Right lobe of liver (tissue), 6 donors: ENCODE measurements at regions not wholly inside any gene's neighbourhood (a gene's known extent, or its start where the extent isn't known, plus 50 kb on each side); places are given as distances from the start of the nearest gene placed in this dataset.
"Not testable (repeated sequence)": the region's sequence is repeated elsewhere in the genome, so short reads cannot be mapped to it uniquely, and the experiment has no call there.

Experiments
- ATAC-seq, 4 donors: fragments of 200-7000 bp; cut with Tn5 transposase; one replicate each; pipeline ENCODE4 v1.9.1; 2020; ENCODE audit warnings: mild to moderate bottlenecking in 4 of 4, moderate library complexity in 4 of 4
- DNase-seq, 3 donors: peaks; one replicate each; pipeline ENCODE4 v3.0.0-alpha.2; 2020
- H3K27ac ChIP-seq, 3 donors: fragments of 200-600 bp; one replicate each; pipeline ENCODE4 v1.8.0; 2022
- H3K27me3 ChIP-seq, 2 donors: fragments of 200-600 bp; one replicate each; pipeline ENCODE4 v1.8.0; 2022
- H3K36me3 ChIP-seq, 4 donors: fragments of 200-600 bp; sonication (generic) in 1 of 4; one replicate each; pipeline versions ENCODE4 v1.5.1 to v1.8.0; 2017 to 2022; ENCODE audit warnings: control low read depth in 1 of 4
- H3K4me1 ChIP-seq, 4 donors: fragments of 200-600 bp; sonication (generic) in 1 of 4; one replicate each; pipeline versions ENCODE4 v1.5.1 to v1.8.0; 2017 to 2022; ENCODE audit warnings: control low read depth in 1 of 4
- H3K4me3 ChIP-seq, 3 donors: fragments of 200-600 bp; one replicate each; pipeline ENCODE4 v1.8.0; 2022
- H3K9me3 ChIP-seq, 4 donors: fragments of 200-600 bp; sonication (generic) in 1 of 4; one replicate each; pipeline versions ENCODE4 v1.5.1 to v1.8.0; 2017 to 2022; ENCODE audit warnings: control low read depth in 1 of 4
- POLR2A ChIP-seq: fragments of 450-650 bp; IDR thresholded peaks from one replicate; pipeline ENCODE4 v1.6.1; 2017; ENCODE audit warnings: antibody characterized with exemption, mild to moderate bottlenecking
- WGBS: methylation state at CpG from one replicate; pipeline ENCODE4 v1.1.6; 2018; ENCODE audit warnings: low coverage, low lambda C conversion rate; ENCODE audit not compliant: insufficient coverage; ENCODE audit errors: missing lambda C conversion rate; 5-methylcytosine and 5-hydroxymethylcytosine counted together
- intact Hi-C, 2 donors: fragments of 100-400 bp; cut with DNase I; formaldehyde crosslinking; loops; one replicate each; pipeline versions ENCODE4 v1.11.2 to v1.14.1; 2022
- TF ChIP-seq, protein P1 (sequence below), 4 donors: fragments of 200-600 bp in 3 of 4; fragments of 450-650 bp in 1 of 4; IDR thresholded peaks; one replicate each; pipeline versions ENCODE4 v1.5.1 to v1.8.0; 2016 to 2022; ENCODE audit warnings: antibody characterized with exemption in 4 of 4, mild to moderate bottlenecking in 2 of 4
- donor health status: DM: no; HTN: yes; CAD: no.
- donor health status: DM: no; HTN: no; CAD: no.
- donor health status: DM: no; HTN: no; CAD: no.
- donor health status: DM: no; HTN: yes; CAD: no.
- donor health status: DM: no; HTN: yes; CAD: no.

DNA sequence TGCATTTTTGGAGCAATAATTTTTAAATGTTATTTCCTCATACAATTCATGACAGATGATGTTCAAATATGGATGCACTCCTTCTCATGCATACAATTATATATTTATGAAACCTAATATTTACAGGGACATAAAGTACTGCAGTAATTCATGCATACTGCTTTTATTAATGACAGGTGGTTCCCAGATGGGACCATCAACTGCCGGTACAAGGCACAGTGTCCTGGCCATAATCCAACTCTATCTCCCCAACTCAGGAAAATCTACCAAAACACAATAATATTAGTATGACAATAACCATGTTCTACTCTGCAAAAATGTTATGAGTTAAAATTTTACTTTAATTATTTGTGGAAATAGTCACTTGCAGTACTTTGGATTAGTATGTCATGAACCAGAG, 77.8 kb downstream of the VIP start:
- ATAC-seq (no peak), DNase-seq (no peak)
- Histone ChIP-seq H3K4me1 (no peaks in the 10 kb centered on the region), H3K4me3 (no peak overlapping the region), H3K27ac (no peak overlapping the region), H3K36me3 (no peaks in the 10 kb centered on the region), H3K9me3 (no peaks in the 10 kb centered on the region), H3K27me3 (no peaks in the 10 kb centered on the region)
- TF ChIP-seq POLR2A = no peak
- TF ChIP-seq, protein P1, sequence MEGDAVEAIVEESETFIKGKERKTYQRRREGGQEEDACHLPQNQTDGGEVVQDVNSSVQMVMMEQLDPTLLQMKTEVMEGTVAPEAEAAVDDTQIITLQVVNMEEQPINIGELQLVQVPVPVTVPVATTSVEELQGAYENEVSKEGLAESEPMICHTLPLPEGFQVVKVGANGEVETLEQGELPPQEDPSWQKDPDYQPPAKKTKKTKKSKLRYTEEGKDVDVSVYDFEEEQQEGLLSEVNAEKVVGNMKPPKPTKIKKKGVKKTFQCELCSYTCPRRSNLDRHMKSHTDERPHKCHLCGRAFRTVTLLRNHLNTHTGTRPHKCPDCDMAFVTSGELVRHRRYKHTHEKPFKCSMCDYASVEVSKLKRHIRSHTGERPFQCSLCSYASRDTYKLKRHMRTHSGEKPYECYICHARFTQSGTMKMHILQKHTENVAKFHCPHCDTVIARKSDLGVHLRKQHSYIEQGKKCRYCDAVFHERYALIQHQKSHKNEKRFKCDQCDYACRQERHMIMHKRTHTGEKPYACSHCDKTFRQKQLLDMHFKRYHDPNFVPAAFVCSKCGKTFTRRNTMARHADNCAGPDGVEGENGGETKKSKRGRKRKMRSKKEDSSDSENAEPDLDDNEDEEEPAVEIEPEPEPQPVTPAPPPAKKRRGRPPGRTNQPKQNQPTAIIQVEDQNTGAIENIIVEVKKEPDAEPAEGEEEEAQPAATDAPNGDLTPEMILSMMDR (IDR thresholded peaks at IDR 0.05) = no peak
- 69% methylated on average over 1 of the region's 1 CpG for WGBS
- intact Hi-C loops = no loop called here

DNA sequence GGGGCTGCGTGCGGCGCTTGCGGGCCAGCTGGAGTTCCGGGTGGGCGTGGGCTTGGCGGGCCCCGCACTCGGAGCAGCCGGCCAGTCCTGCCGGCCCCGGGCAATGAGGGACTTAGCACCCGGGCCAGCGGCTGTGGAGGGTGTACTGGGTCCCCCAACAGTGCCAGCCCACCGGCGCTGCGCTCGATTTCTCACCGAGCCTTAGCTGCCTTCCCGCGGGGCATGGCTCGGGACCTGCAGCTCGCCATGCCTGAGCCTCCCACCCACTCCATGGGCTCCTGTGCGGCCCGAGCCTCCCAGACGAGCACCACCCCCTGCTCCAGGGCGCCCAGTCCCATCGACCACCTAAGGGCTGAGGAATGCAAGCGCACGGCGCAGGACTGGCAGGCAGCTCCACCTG, 83.8 kb downstream of the VIP start:
- ATAC-seq, H3K4me1 ChIP-seq, DNase-seq, H3K9me3 ChIP-seq, H3K27me3 ChIP-seq, H3K36me3 ChIP-seq, intact Hi-C loops, H3K4me3 ChIP-seq, H3K27ac ChIP-seq: not testable (repeated sequence)
- WGBS = no CpG with 5 or more reads among the region's 31 CpGs

DNA sequence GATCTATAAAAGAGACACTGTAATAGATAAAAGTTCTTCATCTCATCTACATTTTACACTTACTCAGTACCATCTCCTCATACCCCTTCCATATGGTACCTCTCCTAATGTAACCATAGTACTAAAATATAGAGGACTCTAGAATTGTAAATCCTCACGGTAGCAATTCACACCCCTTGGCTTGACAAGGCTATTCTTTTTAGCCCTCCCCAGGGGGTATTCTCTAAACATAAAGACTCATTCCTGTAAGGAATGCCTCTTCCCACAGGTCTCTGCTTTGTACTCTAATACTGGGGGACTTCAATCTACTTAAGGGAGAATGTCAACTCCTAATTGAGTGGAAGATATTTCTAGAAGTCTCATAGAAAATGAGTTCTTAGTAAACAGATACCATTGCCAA, 85.9 kb downstream of the VIP start:
- TF ChIP-seq, protein P1 (IDR thresholded peaks at IDR 0.05) = no peak
- no peak for TF ChIP-seq POLR2A
- no peak for ATAC-seq
- H3K4me3 ChIP-seq = no peak overlapping the region

DNA sequence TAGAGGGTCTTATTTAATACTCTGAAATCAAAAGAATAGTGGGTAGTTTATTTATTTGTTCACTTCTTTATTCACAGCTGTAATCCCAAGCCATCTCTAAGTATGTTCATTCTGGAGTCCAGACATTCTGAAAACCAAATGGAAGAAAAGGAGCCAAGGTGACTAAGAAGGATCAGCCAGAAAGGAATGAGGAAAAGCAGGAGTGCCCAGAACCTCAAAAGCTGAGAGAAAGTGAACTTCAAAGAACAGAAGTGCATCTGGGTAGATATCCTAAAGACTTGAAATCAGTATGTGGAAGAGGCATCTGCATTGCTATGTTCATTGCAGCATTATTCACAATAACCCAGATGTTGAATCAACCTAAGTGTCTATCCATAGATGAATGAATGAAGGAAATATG, 94.8 kb downstream of the VIP start:
- ATAC-seq = no peak
- Histone ChIP-seq H3K27me3 (no peaks in the 10 kb centered on the region), H3K4me3 (no peak overlapping the region), H3K27ac (no peak overlapping the region), H3K4me1 (no peaks in the 10 kb centered on the region), H3K9me3 (no peaks in the 10 kb centered on the region), H3K36me3 (no peaks in the 10 kb centered on the region)
- TF ChIP-seq, protein P1 (IDR thresholded peaks at IDR 0.05) = no peak
- no peak for TF ChIP-seq POLR2A
- intact Hi-C loops = no loop called here
- DNase-seq = no peak

More for the DNA sequence above, 85.9 kb downstream of the VIP start:
- Histone ChIP-seq H3K4me1 (no peaks in the 10 kb centered on the region), H3K9me3 (no peaks in the 10 kb centered on the region), H3K36me3 (no peaks in the 10 kb centered on the region), H3K27me3 (no peaks in the 10 kb centered on the region), H3K27ac (no peak overlapping the region)
- 7% methylated on average over 1 of the region's 1 CpG for WGBS
- intact Hi-C loops = no loop called here
- no peak for DNase-seq

DNA sequence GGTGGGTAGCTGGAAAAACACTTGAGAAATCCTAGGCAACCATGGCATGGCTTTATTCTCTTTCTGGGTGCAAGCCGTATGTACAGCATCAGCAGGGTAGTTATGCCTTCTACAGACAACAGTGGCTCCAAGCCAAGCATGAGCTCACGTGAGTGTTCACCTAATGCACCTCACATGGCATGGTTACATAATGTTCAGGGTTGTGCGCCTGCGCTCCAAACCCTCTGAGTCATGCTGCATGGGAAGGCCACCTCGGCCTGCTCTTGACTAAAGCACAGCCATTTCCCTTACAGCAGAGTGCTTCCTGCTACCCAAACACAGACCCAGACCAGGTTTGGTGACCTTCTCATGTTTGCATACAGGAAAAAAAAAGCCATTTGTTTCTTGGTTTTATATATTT, 96.2 kb downstream of the VIP start:
- 22% methylated on average over 1 of the region's 5 CpGs for WGBS
- DNase-seq = no peak
- Histone ChIP-seq H3K4me3 (no peak overlapping the region), H3K4me1 (no peaks in the 10 kb centered on the region), H3K27ac (no peak overlapping the region), H3K27me3 (no peaks in the 10 kb centered on the region), H3K9me3 (no peaks in the 10 kb centered on the region), H3K36me3 (no peaks in the 10 kb centered on the region)
- intact Hi-C loops = no loop called here
- no peak for TF ChIP-seq POLR2A
- ATAC-seq = no peak

DNA sequence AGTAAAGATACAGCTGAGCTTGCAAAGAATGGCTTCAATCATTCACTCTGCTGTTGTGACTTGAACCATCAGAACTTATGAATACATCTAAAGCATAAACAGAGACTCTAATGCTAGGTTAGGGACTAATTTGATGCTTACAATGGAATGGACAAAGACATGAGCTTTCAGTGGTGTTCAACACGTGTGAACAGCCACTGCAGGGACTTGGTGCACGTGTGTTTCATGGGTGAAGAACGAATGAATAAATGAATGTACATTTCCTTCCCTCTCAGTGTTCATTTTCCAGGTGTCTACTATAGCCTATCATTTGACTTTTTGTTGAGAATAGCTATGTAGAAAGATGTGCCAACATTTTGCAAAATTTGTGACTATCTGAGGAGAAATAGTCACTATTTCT, 98.3 kb downstream of the VIP start:
- Histone ChIP-seq H3K4me3 (no peak overlapping the region), H3K27me3 (no peaks in the 10 kb centered on the region), H3K9me3 (no peaks in the 10 kb centered on the region), H3K27ac (no peak overlapping the region), H3K4me1 (no peaks in the 10 kb centered on the region), H3K36me3 (no peaks in the 10 kb centered on the region)
- intact Hi-C loops = no loop called here
- ATAC-seq (no peak), DNase-seq (no peak)
- 45% methylated on average over 3 of the region's 3 CpGs for WGBS
- TF ChIP-seq, protein P1 (IDR thresholded peaks at IDR 0.05) = no peak
